Adipocyte (in vitro differentiated cells): ENCODE measurements at regions not wholly inside any gene's neighbourhood (a gene's known extent, or its start where the extent isn't known, plus 50 kb on each side); places are given as distances from the start of the nearest gene placed in this dataset.

Experiments used
- DNase-seq: peaks from one replicate; pipeline ENCODE4 v3.0.0-alpha.2; 2015; ENCODE audit warnings: low read depth
- H3K27me3 ChIP-seq: replicated peaks from 2 replicates; pipeline ENCODE4 v1.7.0; 2013; ENCODE audit warnings: mild to moderate bottlenecking, low read length, moderate library complexity; ENCODE audit not compliant: control insufficient read depth, insufficient read depth
- H3K36me3 ChIP-seq: 2 replicates; pipeline ENCODE4 v1.7.0; 2013; ENCODE audit warnings: low read length, mild to moderate bottlenecking, moderate library complexity; ENCODE audit not compliant: control insufficient read depth, insufficient read depth, severe bottlenecking
- H3K4me1 ChIP-seq: 2 replicates; pipeline ENCODE4 v1.7.0; 2013; ENCODE audit warnings: mild to moderate bottlenecking, low read length, moderate library complexity; ENCODE audit not compliant: control insufficient read depth, insufficient read depth
- H3K4me3 ChIP-seq: 2 replicates; pipeline ENCODE4 v1.7.0; 2013; ENCODE audit warnings: mild to moderate bottlenecking, low read length, moderate library complexity
- H3K9ac ChIP-seq: 2 replicates; pipeline ENCODE4 v1.7.0; 2013; ENCODE audit warnings: mild to moderate bottlenecking, low read length, moderate library complexity
- H3K9me3 ChIP-seq: 2 replicates; pipeline ENCODE4 v1.7.0; 2013; ENCODE audit warnings: mild to moderate bottlenecking, low read length, moderate library complexity; ENCODE audit not compliant: control insufficient read depth

DNA sequence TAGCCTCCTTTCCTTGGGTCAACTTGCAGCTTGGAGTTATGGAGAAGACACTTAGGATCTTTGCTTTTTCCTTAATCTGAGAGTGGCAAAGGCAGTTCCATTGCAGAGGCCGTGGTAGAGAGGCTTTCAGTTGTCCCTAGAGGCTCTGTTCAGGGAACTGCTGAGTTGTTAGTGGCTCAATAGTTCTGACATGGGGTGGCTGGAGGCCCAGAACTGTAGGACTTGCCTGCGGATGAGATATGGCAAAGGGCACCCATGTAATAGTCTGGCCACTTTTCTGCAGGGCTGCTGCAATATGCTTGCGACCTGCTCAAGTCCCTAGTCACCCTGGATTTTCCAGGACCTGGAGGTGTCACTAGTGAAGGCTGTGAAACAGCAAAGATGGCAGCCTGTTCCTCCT, 99.9 kb downstream of the CLDN1 start:
- Histone ChIP-seq H3K4me3 (no peak overlapping the region), H3K36me3 (no peaks in the 10 kb centered on the region), H3K27me3 (no peaks in the 10 kb centered on the region), H3K9me3 (peaks cover 10% of the 10 kb centered on the region), H3K9ac (no peak overlapping the region), H3K4me1 (peaks cover 17% of the 10 kb centered on the region)
- DNase-seq = no peak

DNA sequence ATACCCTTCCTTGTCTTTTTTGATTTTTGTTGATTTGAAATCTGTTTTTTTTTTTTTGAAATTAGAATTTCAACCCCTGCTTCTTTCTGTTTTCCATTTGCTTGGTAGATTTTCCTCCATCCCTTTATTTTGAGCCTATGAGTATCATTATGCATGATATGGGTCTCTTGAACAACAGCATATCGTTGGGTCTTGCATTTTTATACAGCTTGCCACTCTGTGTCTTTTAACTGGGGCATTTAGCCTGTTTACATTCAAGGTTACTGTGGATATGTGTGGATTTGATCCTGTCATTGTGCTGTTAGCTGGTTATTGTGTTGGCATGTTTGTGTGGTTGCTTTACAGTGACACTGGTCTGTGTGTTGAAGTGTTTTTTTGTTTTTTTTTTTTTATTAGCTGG, 99.7 kb upstream of the P3H2 start:
- Histone ChIP-seq H3K4me3 (no peak overlapping the region), H3K4me1 (peaks cover 23% of the 10 kb centered on the region), H3K9ac (no peak overlapping the region), H3K9me3 (peaks cover 10% of the 10 kb centered on the region), H3K27me3 (no peaks in the 10 kb centered on the region), H3K36me3 (no peaks in the 10 kb centered on the region)
- no peak for DNase-seq

DNA sequence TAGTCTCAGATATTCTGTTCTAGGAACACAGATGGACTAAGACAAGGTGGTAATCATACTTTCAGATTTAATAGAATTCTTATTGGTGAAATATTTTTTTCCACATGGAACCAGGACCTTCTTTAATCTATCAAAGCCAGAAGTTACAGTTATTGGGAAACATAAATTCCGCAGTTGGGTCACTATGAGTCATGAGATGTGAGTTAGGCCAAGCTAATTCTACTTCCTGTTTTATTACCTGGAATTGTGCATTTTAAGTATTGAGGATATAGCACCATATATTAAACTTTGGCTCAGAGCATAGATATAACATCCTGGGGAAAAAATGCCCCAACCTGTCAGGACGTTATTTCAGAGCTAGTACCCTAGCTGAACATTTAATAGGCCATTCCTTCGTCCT, 96.4 kb upstream of the P3H2 start:
- H3K9ac ChIP-seq = no peak overlapping the region
- DNase-seq = peak; percentile 24
- H3K36me3 ChIP-seq = no peaks in the 10 kb centered on the region
- peaks cover 14% of the 10 kb centered on the region for H3K9me3 ChIP-seq
- no peak overlapping the region for H3K4me3 ChIP-seq
- H3K4me1 ChIP-seq = peaks cover 14% of the 10 kb centered on the region
- no peaks in the 10 kb centered on the region for H3K27me3 ChIP-seq

GRCh38 chr3:190213727-190214126, 93.0 kb upstream of the P3H2 start:
- no peak overlapping the region for H3K4me3 ChIP-seq
- peaks cover 4% of the 10 kb centered on the region for H3K9me3 ChIP-seq
- no peaks in the 10 kb centered on the region for H3K36me3 ChIP-seq
- DNase-seq = no peak
- peaks cover 7% of the 10 kb centered on the region for H3K4me1 ChIP-seq
- H3K9ac ChIP-seq = no peak overlapping the region
- no peaks in the 10 kb centered on the region for H3K27me3 ChIP-seq

DNA sequence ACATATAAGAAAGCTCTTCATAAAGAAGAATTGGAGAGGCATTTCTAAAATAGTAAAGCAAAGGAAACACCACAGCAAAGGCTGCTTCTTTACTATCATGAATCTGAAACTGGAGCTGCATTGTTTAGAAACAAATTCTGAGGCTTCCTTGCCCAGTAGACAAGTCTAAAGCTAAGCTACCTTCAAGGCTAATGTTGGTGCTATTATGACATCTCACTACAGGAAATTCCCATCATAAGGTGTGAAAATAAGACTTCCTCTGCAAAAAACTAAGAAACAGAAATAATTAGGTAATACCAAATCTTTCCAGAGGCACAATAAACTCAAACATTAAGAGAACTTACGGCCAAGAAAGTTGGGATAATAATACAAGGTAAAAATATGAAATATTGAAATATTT, 89.9 kb upstream of the P3H2 start:
- H3K36me3 ChIP-seq = no peaks in the 10 kb centered on the region
- peaks cover 4% of the 10 kb centered on the region for H3K9me3 ChIP-seq
- no peak overlapping the region for H3K9ac ChIP-seq
- no peak overlapping the region for H3K4me3 ChIP-seq
- DNase-seq = no peak
- no peaks in the 10 kb centered on the region for H3K4me1 ChIP-seq
- no peaks in the 10 kb centered on the region for H3K27me3 ChIP-seq

DNA sequence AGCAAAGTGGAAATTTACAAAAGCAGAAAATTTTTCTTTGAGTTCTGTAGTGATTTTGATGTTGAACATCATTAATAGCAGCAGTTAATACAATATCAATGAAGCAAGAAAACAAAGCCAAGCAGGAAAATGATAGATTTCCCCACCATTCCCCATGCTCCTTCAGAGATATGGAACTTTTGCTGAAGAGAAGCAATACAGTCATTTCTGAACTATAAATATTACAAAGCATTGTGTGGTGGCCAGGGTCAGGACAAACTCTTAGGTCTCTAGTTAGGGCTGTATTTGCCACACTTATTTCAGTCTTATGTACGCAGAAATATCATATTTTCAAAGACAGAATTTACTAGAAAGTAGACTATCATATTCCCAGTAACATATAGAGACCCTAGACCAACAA, 88.8 kb upstream of the P3H2 start:
- Histone ChIP-seq H3K9ac (no peak overlapping the region), H3K27me3 (no peaks in the 10 kb centered on the region), H3K4me1 (no peaks in the 10 kb centered on the region), H3K9me3 (peaks cover 4% of the 10 kb centered on the region), H3K36me3 (no peaks in the 10 kb centered on the region), H3K4me3 (no peak overlapping the region)
- DNase-seq = no peak

GRCh38 chr3:190208196-190208595, 87.5 kb upstream of the P3H2 start:
- Histone ChIP-seq H3K27me3 (no peaks in the 10 kb centered on the region), H3K4me1 (no peaks in the 10 kb centered on the region), H3K36me3 (no peaks in the 10 kb centered on the region), H3K9ac (no peak overlapping the region), H3K4me3 (no peak overlapping the region), H3K9me3 (no peaks in the 10 kb centered on the region)
- no peak for DNase-seq

DNA sequence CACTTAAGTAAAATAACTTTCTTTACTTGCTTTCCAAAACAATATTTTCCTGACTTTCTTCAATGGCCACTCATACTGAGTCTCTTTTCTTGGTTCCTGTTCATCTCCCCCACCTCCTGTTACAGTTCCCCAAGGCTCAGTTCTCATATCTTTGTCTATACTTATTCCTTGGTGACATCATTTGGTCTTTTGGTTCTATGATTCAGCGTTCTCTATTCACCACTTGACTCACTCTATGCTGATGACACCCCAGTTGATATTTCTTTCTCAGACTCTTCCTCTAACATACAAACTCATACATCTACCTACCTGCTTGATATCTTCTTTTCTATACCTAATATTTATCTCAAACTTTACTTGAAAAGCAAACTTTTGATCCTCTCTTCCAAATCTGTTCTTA, 85.0 kb upstream of the P3H2 start:
- Histone ChIP-seq H3K9me3 (no peaks in the 10 kb centered on the region), H3K4me3 (no peak overlapping the region), H3K4me1 (no peaks in the 10 kb centered on the region), H3K27me3 (no peaks in the 10 kb centered on the region), H3K36me3 (no peaks in the 10 kb centered on the region), H3K9ac (no peak overlapping the region)
- DNase-seq = peak; percentile 58

- DNase-seq = no peak
- Histone ChIP-seq H3K27me3 (no peaks in the 10 kb centered on the region), H3K9ac (no peak overlapping the region)
Observed at GRCh38 chr3:190204200-190204599, 83.5 kb upstream of the P3H2 start.

GRCh38 chr3:190197346-190197763, 76.7 kb upstream of the P3H2 start:
- no peaks in the 10 kb centered on the region for H3K27me3 ChIP-seq
- H3K4me3 ChIP-seq = no peak overlapping the region
- H3K36me3 ChIP-seq = no peaks in the 10 kb centered on the region
- no peaks in the 10 kb centered on the region for H3K4me1 ChIP-seq
- no peak for DNase-seq
- H3K9me3 ChIP-seq = no peaks in the 10 kb centered on the region
- H3K9ac ChIP-seq = no peak overlapping the region

More at GRCh38 chr3:190204200-190204599, 83.5 kb upstream of the P3H2 start:
- no peaks in the 10 kb centered on the region for H3K4me1 ChIP-seq
- H3K9me3 ChIP-seq = no peaks in the 10 kb centered on the region
- no peak overlapping the region for H3K4me3 ChIP-seq
- no peaks in the 10 kb centered on the region for H3K36me3 ChIP-seq

- H3K4me1 ChIP-seq = no peaks in the 10 kb centered on the region
- no peak for DNase-seq
- H3K9ac ChIP-seq = no peak overlapping the region
- no peaks in the 10 kb centered on the region for H3K27me3 ChIP-seq
- no peak overlapping the region for H3K4me3 ChIP-seq
- H3K9me3 ChIP-seq = no peaks in the 10 kb centered on the region
- H3K36me3 ChIP-seq = no peaks in the 10 kb centered on the region
Observed at GRCh38 chr3:190194506-190194905, 73.8 kb upstream of the P3H2 start.

- H3K4me1 ChIP-seq = peaks cover 4% of the 10 kb centered on the region
- H3K4me3 ChIP-seq = no peak overlapping the region
- DNase-seq = no peak
Observed at GRCh38 chr3:190193210-190193609, 72.5 kb upstream of the P3H2 start.

More at GRCh38 chr3:190193210-190193609, 72.5 kb upstream of the P3H2 start:
- Histone ChIP-seq H3K9ac (no peak overlapping the region), H3K27me3 (no peaks in the 10 kb centered on the region), H3K9me3 (no peaks in the 10 kb centered on the region), H3K36me3 (no peaks in the 10 kb centered on the region)
